SK-N-MC (cell line): ENCODE measurements at regions not wholly inside any gene's neighbourhood (a gene's known extent, or its start where the extent isn't known, plus 50 kb on each side); places are given as distances from the start of the nearest gene placed in this dataset.
A peak's percentile ranks its signal among the peaks of the same experiment; 100 is the strongest.

Source experiments
- DNase-seq: peaks from one replicate; pipeline ENCODE4 v3.0.0-alpha.2; 2011; ENCODE audit warnings: low read depth, low spot score
- H3K27ac ChIP-seq: fragments of 200-600 bp; sonication (generic); 2 replicates; pipeline ENCODE4 v1.5.1; 2016; ENCODE audit warnings: mixed run types
- H3K36me3 ChIP-seq: fragments of 200-600 bp; sonication (generic); 2 replicates; pipeline ENCODE4 v1.6.1; 2017; ENCODE audit warnings: antibody characterized with exemption, low read length, mixed read lengths; ENCODE audit not compliant: insufficient read depth
- H3K4me3 ChIP-seq: fragments of 200-600 bp; sonication (generic); 2 replicates; pipeline ENCODE4 v1.5.1; 2016
- H3K9ac ChIP-seq: fragments of 200-600 bp; sonication (generic); 2 replicates; pipeline ENCODE4 v1.8.0; 2017; ENCODE audit warnings: mixed run types, mixed read lengths; ENCODE audit not compliant: insufficient read length
- H3K9me3 ChIP-seq: fragments of 200-600 bp; sonication (generic); 2 replicates; pipeline ENCODE4 v1.6.1; 2017; ENCODE audit warnings: low read depth, mild to moderate bottlenecking, antibody characterized with exemption, low read length, moderate library complexity, mixed read lengths
- EZH2 ChIP-seq: fragments of 200-600 bp; sonication (generic); IDR thresholded peaks from one replicate; pipeline ENCODE4 v1.6.1; 2017; ENCODE audit warnings: antibody characterized with exemption
- FOXP2 ChIP-seq: optimal IDR thresholded peaks from 2 replicates; pipeline ENCODE3; 2011; ENCODE audit warnings: mild to moderate bottlenecking, moderate library complexity; ENCODE audit not compliant: insufficient read depth; ENCODE audit errors: extremely low read length, control extremely low read depth
- POLR2AphosphoS5 ChIP-seq: IDR thresholded peaks from 2 replicates; pipeline ENCODE4 v1.6.1; 2012; ENCODE audit warnings: mild to moderate bottlenecking, low read depth, low read length, borderline replicate concordance

GRCh38 chr3:106640353-106640752 lies 736.9 kb upstream of the CCDC54 start:
- no peak for DNase-seq
- TF ChIP-seq FOXP2 (no peak), POLR2AphosphoS5 (no peak), EZH2 (no peak)
- Histone ChIP-seq H3K9ac (no peak overlapping the region), H3K27ac (no peak overlapping the region), H3K4me3 (no peak overlapping the region), H3K9me3 (no peaks in the 10 kb centered on the region), H3K36me3 (no peaks in the 10 kb centered on the region)

- no peak overlapping the region for H3K27ac ChIP-seq
- TF ChIP-seq POLR2AphosphoS5 (no peak), EZH2 (no peak), FOXP2 (no peak)
- no peak overlapping the region for H3K4me3 ChIP-seq
- DNase-seq, result no peak
- H3K9me3 ChIP-seq, result no peaks in the 10 kb centered on the region
- no peaks in the 10 kb centered on the region for H3K36me3 ChIP-seq
- H3K9ac ChIP-seq, result no peak overlapping the region
These were observed 735.1 kb upstream of the CCDC54 start for GRCh38 chr3:106642161-106642560.

- Histone ChIP-seq H3K36me3 (no peaks in the 10 kb centered on the region), H3K9ac (no peak overlapping the region), H3K9me3 (no peaks in the 10 kb centered on the region), H3K27ac (no peak overlapping the region), H3K4me3 (no peak overlapping the region)
- DNase-seq, result no peak
- no peak for TF ChIP-seq FOXP2
- no peak for TF ChIP-seq POLR2AphosphoS5
- no peak for TF ChIP-seq EZH2
These were observed 733.5 kb upstream of the CCDC54 start for GRCh38 chr3:106643684-106644161.

- Histone ChIP-seq H3K9ac (no peak overlapping the region), H3K4me3 (no peak overlapping the region), H3K9me3 (no peaks in the 10 kb centered on the region), H3K36me3 (no peaks in the 10 kb centered on the region), H3K27ac (no peak overlapping the region)
- TF ChIP-seq FOXP2, result no peak
- no peak for TF ChIP-seq POLR2AphosphoS5
- TF ChIP-seq EZH2, result no peak
- no peak for DNase-seq
These were observed 703.2 kb upstream of the CCDC54 start for GRCh38 chr3:106673926-106674569.

GRCh38 chr3:106675451-106675850 lies 701.8 kb upstream of the CCDC54 start:
- TF ChIP-seq FOXP2, result no peak
- no peak for TF ChIP-seq POLR2AphosphoS5
- no peak for TF ChIP-seq EZH2
- Histone ChIP-seq H3K9me3 (no peaks in the 10 kb centered on the region), H3K27ac (no peak overlapping the region), H3K4me3 (no peak overlapping the region), H3K9ac (no peak overlapping the region), H3K36me3 (no peaks in the 10 kb centered on the region)
- peak; percentile 40 for DNase-seq

GRCh38 chr3:106678657-106679390 lies 698.4 kb upstream of the CCDC54 start:
- Histone ChIP-seq H3K4me3 (no peak overlapping the region), H3K36me3 (no peaks in the 10 kb centered on the region), H3K9me3 (no peaks in the 10 kb centered on the region), H3K9ac (no peak overlapping the region), H3K27ac (no peak overlapping the region)
- DNase-seq, result no peak
- TF ChIP-seq POLR2AphosphoS5, result no peak
- TF ChIP-seq EZH2, result no peak
- no peak for TF ChIP-seq FOXP2

GRCh38 chr3:106683953-106684620 lies 693.2 kb upstream of the CCDC54 start:
- no peak overlapping the region for H3K9ac ChIP-seq
- no peak overlapping the region for H3K27ac ChIP-seq
- DNase-seq, result no peak
- H3K9me3 ChIP-seq, result no peaks in the 10 kb centered on the region
- no peaks in the 10 kb centered on the region for H3K36me3 ChIP-seq
- H3K4me3 ChIP-seq, result no peak overlapping the region
- no peak for TF ChIP-seq POLR2AphosphoS5
- no peak for TF ChIP-seq EZH2
- no peak for TF ChIP-seq FOXP2

GRCh38 chr3:106685745-106686144 lies 691.5 kb upstream of the CCDC54 start:
- H3K27ac ChIP-seq, result no peak overlapping the region
- no peaks in the 10 kb centered on the region for H3K36me3 ChIP-seq
- H3K4me3 ChIP-seq, result no peak overlapping the region
- no peak for DNase-seq
- TF ChIP-seq EZH2 (no peak), FOXP2 (no peak), POLR2AphosphoS5 (no peak)
- no peaks in the 10 kb centered on the region for H3K9me3 ChIP-seq
- H3K9ac ChIP-seq, result no peak overlapping the region
